SK-N-SH (cell line): ENCODE measurements at regions not wholly inside any gene's neighbourhood (a gene's known extent, or its start where the extent isn't known, plus 50 kb on each side); places are given as distances from the start of the nearest gene placed in this dataset.

ENCODE experiments used
- CTCF ChIA-PET: fragments of 300-600, 350-600 bp; formaldehyde crosslinking; extraction: SDS; loops from one replicate; lab custom pipeline; 2021; lab: Yijun Ruan, JAX
- POLR2A ChIA-PET: fragments of 350-600 bp; sonication (Branson Sonifier 250); formaldehyde crosslinking; extraction: SDS; loops from one replicate; lab custom pipeline; 2020; ENCODE audit warnings: antibody characterized with exemption, inconsistent platforms; lab: Yijun Ruan, JAX
- DNase-seq: peaks from one replicate; pipeline ENCODE4 v3.0.0; 2012
- H2AFZ ChIP-seq: fragments of 200-600 bp; sonication (generic); 2 replicates; pipeline ENCODE4 v1.8.1; 2016; ENCODE audit warnings: antibody characterized with exemption, mild to moderate bottlenecking, low read depth
- H3F3A ChIP-seq: fragments of 200-600 bp; sonication (generic); replicated peaks from 2 replicates; pipeline ENCODE3; 2016; ENCODE audit warnings: antibody characterized with exemption, mild to moderate bottlenecking; ENCODE audit not compliant: insufficient read depth
- H3K27ac ChIP-seq, 2 experiments: fragments of 200-500 bp in 1 of 2; fragments of 200-600 bp in 1 of 2; sonication (Bioruptor generic) in 1 of 2; sonication (generic), shearing (Covaris generic) in 1 of 2; 2 replicates each; pipeline versions ENCODE4 v1.5.1 to v1.6.1; 2014 to 2016; ENCODE audit warnings: low read depth in 2 of 2, inconsistent platforms in 1 of 2, low read length in 1 of 2, mild to moderate bottlenecking in 1 of 2, mixed read lengths in 1 of 2
- H3K27me3 ChIP-seq: fragments of 200-600 bp; sonication (generic), shearing (Covaris generic); 2 replicates; pipeline ENCODE4 v1.6.1; 2016; ENCODE audit warnings: mixed run types; ENCODE audit not compliant: insufficient read depth
- H3K36me3 ChIP-seq, 2 experiments: fragments of 200-500 bp in 1 of 2; fragments of 200-600 bp in 1 of 2; sonication (Bioruptor generic) in 1 of 2; sonication (generic) in 1 of 2; replicated peaks in 1 of 2; 2 replicates each; pipeline versions ENCODE3 to v1.5.1; 2014 to 2016; ENCODE audit warnings: low read length in 1 of 2, mild to moderate bottlenecking in 1 of 2; ENCODE audit not compliant: insufficient read depth in 2 of 2, control insufficient read depth in 1 of 2
- H3K4me1 ChIP-seq, 2 experiments: fragments of 200-500 bp in 1 of 2; fragments of 200-600 bp in 1 of 2; sonication (Bioruptor generic) in 1 of 2; sonication (generic), shearing (Covaris generic) in 1 of 2; 2 replicates each; pipeline versions ENCODE4 v1.5.1 to v1.6.1; 2014 to 2016; ENCODE audit warnings: low read depth in 1 of 2, low read length in 1 of 2, mixed run types in 1 of 2; ENCODE audit not compliant: insufficient read depth in 2 of 2, control insufficient read depth in 1 of 2
- H3K4me2 ChIP-seq: fragments of 200-600 bp; sonication (generic), shearing (Covaris generic); 2 replicates; pipeline ENCODE4 v1.6.1; 2017; ENCODE audit warnings: mixed run types
- H3K4me3 ChIP-seq, 2 experiments: fragments of 200-500 bp in 1 of 2; fragments of 200-600 bp in 1 of 2; sonication (Bioruptor generic) in 1 of 2; sonication (generic), shearing (Covaris generic) in 1 of 2; 2 replicates each; pipeline versions ENCODE4 v1.5.1 to v1.8.1; 2014 to 2016; ENCODE audit warnings: low read depth in 2 of 2, inconsistent platforms in 1 of 2, low read length in 1 of 2, mild to moderate bottlenecking in 1 of 2, mixed read lengths in 1 of 2, moderate library complexity in 1 of 2
- H3K79me2 ChIP-seq: fragments of 200-600 bp; sonication (generic); 2 replicates; pipeline ENCODE4 v1.8.1; 2017; ENCODE audit warnings: mild to moderate bottlenecking; ENCODE audit not compliant: insufficient read depth
- H3K9ac ChIP-seq: fragments of 200-600 bp; sonication (generic); 2 replicates; pipeline ENCODE4 v1.6.1; 2017; ENCODE audit warnings: mixed run types
- H3K9me2 ChIP-seq: fragments of 200-600 bp; sonication (generic); 2 replicates; pipeline ENCODE4 v1.6.1; 2017; ENCODE audit warnings: mixed run types
- H3K9me3 ChIP-seq: fragments of 200-600 bp; sonication (generic); 2 replicates; pipeline ENCODE4 v1.6.1; 2017; ENCODE audit warnings: mixed run types, mild to moderate bottlenecking, moderate library complexity
- H4K20me1 ChIP-seq: fragments of 200-600 bp; sonication (generic); 2 replicates; pipeline ENCODE4 v1.6.1; 2017; ENCODE audit warnings: mild to moderate bottlenecking, mixed run types; ENCODE audit not compliant: insufficient read depth
- CHD2 ChIP-seq: fragments of 150-350 bp; IDR thresholded peaks from 2 replicates; pipeline ENCODE4 v1.6.1; 2018; ENCODE audit warnings: low read length; ENCODE audit not compliant: partially characterized antibody
- ELF1 ChIP-seq: IDR thresholded peaks from 2 replicates; pipeline ENCODE4 v1.4.0; 2012
- FOSL2 ChIP-seq: IDR thresholded peaks from 2 replicates; pipeline ENCODE4 v1.4.0; 2012; ENCODE audit warnings: low read depth, mild to moderate bottlenecking, moderate library complexity, borderline replicate concordance
- FOXM1 ChIP-seq: IDR thresholded peaks from 2 replicates; pipeline ENCODE4 v1.4.0; 2012; ENCODE audit warnings: low read depth, mild to moderate bottlenecking
- GATA2 ChIP-seq: sonication (generic); formaldehyde crosslinking; IDR thresholded peaks from 2 replicates; pipeline ENCODE4 v1.5.0; 2020; ENCODE audit warnings: mild to moderate bottlenecking, missing genetic modification reagents
- MEF2A ChIP-seq: IDR thresholded peaks from 2 replicates; pipeline ENCODE4 v1.4.0; 2012; ENCODE audit warnings: low read depth, borderline replicate concordance
- MXI1 ChIP-seq: IDR thresholded peaks from 2 replicates; pipeline ENCODE4 v1.6.1; 2012; ENCODE audit warnings: mild to moderate bottlenecking, low read depth, low read length, improper control_type of control experiment
- NRF1 ChIP-seq: IDR thresholded peaks from 2 replicates; pipeline ENCODE4 v1.6.1; 2012; ENCODE audit warnings: low read depth, mild to moderate bottlenecking, low read length
- SIN3A ChIP-seq: IDR thresholded peaks from 2 replicates; pipeline ENCODE4 v1.6.1; 2012; ENCODE audit warnings: low read depth, mild to moderate bottlenecking, low read length, moderate library complexity, borderline replicate concordance
- SMC3 ChIP-seq: IDR thresholded peaks from 2 replicates; pipeline ENCODE4 v1.6.1; 2012; ENCODE audit warnings: low read depth, low read length, improper control_type of control experiment
- TAF1 ChIP-seq: IDR thresholded peaks from 2 replicates; pipeline ENCODE4 v1.6.1; 2012; ENCODE audit warnings: low read depth, mild to moderate bottlenecking, low read length, moderate library complexity, borderline replicate concordance
- YY1 ChIP-seq: IDR thresholded peaks from 2 replicates; pipeline ENCODE4 v1.4.0; 2012; ENCODE audit warnings: low read depth, mild to moderate bottlenecking
- WGBS: methylation state at CpG from one replicate; pipeline ENCODE4 v1.1.6; 2017; ENCODE audit warnings: low lambda C conversion rate; 5-methylcytosine and 5-hydroxymethylcytosine counted together
- TF ChIP-seq, protein P1 (sequence below): fragments of 200-600 bp; sonication (generic); IDR thresholded peaks from 2 replicates; pipeline ENCODE4 v1.6.1; 2017; ENCODE audit warnings: antibody characterized with exemption, mild to moderate bottlenecking, moderate library complexity
- TF ChIP-seq, protein P2 (sequence below): IDR thresholded peaks from 2 replicates; pipeline ENCODE4 v1.4.0; 2012; ENCODE audit warnings: low read depth, borderline replicate concordance
- TF ChIP-seq, protein P3 (sequence below): IDR thresholded peaks from 2 replicates; pipeline ENCODE4; 2012
- TF ChIP-seq, protein P4 (sequence below): IDR thresholded peaks from 2 replicates; pipeline ENCODE4 v1.4.0; 2012; ENCODE audit warnings: low read depth
- TF ChIP-seq, protein P5 (sequence below): fragments of 150-350 bp; IDR thresholded peaks from 2 replicates; pipeline ENCODE4 v1.6.1; 2016; ENCODE audit warnings: mild to moderate bottlenecking, low read depth, low read length

DNA sequence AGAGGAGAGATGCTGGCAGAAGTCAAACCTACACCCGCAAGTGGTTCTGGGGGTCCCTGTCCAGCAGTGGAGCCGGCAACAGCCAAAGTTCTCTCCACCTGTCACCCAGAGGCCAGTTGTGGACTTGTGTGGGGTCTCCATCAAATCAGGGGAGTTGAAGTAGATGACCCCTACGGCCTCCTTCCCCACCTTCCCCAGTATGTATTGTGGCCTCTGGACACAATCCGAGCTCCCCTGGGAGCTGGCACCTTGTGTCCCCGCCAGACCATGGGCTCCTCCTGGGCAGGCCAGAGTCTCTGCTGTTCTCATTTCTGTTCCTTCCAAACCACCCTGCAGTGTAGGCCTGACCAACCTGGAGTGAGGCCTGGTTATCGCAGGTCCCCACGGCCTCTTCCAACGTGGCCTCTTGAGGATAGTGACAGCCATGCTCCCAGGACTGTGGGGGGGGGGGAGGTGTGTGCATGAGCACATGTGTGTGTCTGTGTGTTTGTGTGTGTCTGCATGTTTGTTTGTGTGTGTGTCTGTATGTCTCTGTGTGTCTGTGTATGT is 246.4 kb downstream of the MATN1 start:
- TF ChIP-seq SIN3A (no peak), TAF1 (no peak), YY1 (no peak), ELF1 (no peak), SMC3 (no peak), NRF1 (no peak), MEF2A (no peak), CHD2 (no peak), FOSL2 (no peak)
- TF ChIP-seq, protein P1, sequence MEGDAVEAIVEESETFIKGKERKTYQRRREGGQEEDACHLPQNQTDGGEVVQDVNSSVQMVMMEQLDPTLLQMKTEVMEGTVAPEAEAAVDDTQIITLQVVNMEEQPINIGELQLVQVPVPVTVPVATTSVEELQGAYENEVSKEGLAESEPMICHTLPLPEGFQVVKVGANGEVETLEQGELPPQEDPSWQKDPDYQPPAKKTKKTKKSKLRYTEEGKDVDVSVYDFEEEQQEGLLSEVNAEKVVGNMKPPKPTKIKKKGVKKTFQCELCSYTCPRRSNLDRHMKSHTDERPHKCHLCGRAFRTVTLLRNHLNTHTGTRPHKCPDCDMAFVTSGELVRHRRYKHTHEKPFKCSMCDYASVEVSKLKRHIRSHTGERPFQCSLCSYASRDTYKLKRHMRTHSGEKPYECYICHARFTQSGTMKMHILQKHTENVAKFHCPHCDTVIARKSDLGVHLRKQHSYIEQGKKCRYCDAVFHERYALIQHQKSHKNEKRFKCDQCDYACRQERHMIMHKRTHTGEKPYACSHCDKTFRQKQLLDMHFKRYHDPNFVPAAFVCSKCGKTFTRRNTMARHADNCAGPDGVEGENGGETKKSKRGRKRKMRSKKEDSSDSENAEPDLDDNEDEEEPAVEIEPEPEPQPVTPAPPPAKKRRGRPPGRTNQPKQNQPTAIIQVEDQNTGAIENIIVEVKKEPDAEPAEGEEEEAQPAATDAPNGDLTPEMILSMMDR, result no peak
- TF ChIP-seq, protein P2, sequence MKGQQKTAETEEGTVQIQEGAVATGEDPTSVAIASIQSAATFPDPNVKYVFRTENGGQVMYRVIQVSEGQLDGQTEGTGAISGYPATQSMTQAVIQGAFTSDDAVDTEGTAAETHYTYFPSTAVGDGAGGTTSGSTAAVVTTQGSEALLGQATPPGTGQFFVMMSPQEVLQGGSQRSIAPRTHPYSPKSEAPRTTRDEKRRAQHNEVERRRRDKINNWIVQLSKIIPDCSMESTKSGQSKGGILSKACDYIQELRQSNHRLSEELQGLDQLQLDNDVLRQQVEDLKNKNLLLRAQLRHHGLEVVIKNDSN, result no peak
- TF ChIP-seq, protein P3, sequence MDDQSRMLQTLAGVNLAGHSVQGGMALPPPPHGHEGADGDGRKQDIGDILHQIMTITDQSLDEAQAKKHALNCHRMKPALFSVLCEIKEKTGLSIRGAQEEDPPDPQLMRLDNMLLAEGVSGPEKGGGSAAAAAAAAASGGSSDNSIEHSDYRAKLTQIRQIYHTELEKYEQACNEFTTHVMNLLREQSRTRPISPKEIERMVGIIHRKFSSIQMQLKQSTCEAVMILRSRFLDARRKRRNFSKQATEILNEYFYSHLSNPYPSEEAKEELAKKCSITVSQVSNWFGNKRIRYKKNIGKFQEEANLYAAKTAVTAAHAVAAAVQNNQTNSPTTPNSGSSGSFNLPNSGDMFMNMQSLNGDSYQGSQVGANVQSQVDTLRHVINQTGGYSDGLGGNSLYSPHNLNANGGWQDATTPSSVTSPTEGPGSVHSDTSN, result no peak
- TF ChIP-seq, protein P4, sequence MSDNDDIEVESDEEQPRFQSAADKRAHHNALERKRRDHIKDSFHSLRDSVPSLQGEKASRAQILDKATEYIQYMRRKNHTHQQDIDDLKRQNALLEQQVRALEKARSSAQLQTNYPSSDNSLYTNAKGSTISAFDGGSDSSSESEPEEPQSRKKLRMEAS, result no peak
- WGBS, result 59% methylated on average over 5 of the region's 8 CpGs
- POLR2A ChIA-PET, result no interaction called here
- no peaks in the 10 kb centered on the region for H3F3A ChIP-seq
- no peaks in the 10 kb centered on the region for H3K27me3 ChIP-seq
- H3K9me3 ChIP-seq, result no peaks in the 10 kb centered on the region
- H2AFZ ChIP-seq, result no peak overlapping the region
- H3K9me2 ChIP-seq, result no peaks in the 10 kb centered on the region
- no peaks in the 10 kb centered on the region; a peak in 1 of 4 replicates for H3K4me1 ChIP-seq
- no peak for DNase-seq
- no peak overlapping the region for H3K4me3 ChIP-seq
- no peaks in the 10 kb centered on the region for H4K20me1 ChIP-seq
- H3K9ac ChIP-seq, result no peak overlapping the region
- H3K36me3 ChIP-seq, result no peaks in the 10 kb centered on the region
- CTCF ChIA-PET, result no interaction called here
- no peak overlapping the region for H3K27ac ChIP-seq
- H3K4me2 ChIP-seq, result no peak overlapping the region
- no peaks in the 10 kb centered on the region for H3K79me2 ChIP-seq

DNA sequence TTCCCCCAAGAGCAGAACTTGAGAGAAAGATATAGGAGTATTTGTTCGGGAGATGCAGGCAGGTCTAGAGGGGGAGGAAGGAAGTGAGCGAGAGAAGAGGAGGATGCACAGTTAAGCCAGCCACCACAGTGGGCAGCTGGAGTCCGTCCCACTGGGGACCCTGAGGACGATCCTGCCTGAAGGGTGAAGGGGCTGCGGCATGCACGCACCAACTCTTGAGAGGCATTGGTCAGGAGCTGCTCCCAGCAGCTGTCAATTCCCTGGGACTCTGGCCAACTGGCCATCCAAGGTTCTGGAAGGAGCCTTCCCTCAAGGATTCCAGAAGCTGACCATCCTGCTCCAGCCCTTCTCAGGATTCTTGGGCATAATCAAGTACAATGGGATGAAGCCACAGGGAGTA is 246.9 kb downstream of the MATN1 start:
- Histone ChIP-seq H3F3A (no peaks in the 10 kb centered on the region), H3K9me2 (no peaks in the 10 kb centered on the region), H3K4me2 (no peak overlapping the region), H2AFZ (no peak overlapping the region), H3K36me3 (no peaks in the 10 kb centered on the region), H3K9me3 (no peaks in the 10 kb centered on the region), H3K27ac (no peak overlapping the region), H3K4me3 (no peak overlapping the region), H4K20me1 (no peaks in the 10 kb centered on the region), H3K9ac (no peak overlapping the region), H3K4me1 (no peaks in the 10 kb centered on the region; a peak in 1 of 4 replicates), H3K27me3 (no peaks in the 10 kb centered on the region), H3K79me2 (no peaks in the 10 kb centered on the region)
- ChIA-PET CTCF (no interaction called here), POLR2A (no interaction called here)
- WGBS, result 49% methylated on average over 6 of the region's 6 CpGs
- no peak for DNase-seq
- TF ChIP-seq FOXM1 (no peak), GATA2 (no peak), MXI1 (no peak), FOSL2 (no peak)
- TF ChIP-seq, protein P1, result no peak
- TF ChIP-seq, protein P5, sequence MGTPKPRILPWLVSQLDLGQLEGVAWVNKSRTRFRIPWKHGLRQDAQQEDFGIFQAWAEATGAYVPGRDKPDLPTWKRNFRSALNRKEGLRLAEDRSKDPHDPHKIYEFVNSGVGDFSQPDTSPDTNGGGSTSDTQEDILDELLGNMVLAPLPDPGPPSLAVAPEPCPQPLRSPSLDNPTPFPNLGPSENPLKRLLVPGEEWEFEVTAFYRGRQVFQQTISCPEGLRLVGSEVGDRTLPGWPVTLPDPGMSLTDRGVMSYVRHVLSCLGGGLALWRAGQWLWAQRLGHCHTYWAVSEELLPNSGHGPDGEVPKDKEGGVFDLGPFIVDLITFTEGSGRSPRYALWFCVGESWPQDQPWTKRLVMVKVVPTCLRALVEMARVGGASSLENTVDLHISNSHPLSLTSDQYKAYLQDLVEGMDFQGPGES, result no peak
